GM18909 (cell line): ENCODE measurements at regions not wholly inside any gene's neighbourhood (a gene's known extent, or its start where the extent isn't known, plus 50 kb on each side); places are given as distances from the start of the nearest gene placed in this dataset.

Experiments used
- ATAC-seq: cut with Tn5 transposase; IDR thresholded peaks from one replicate; pipeline ENCODE4 v1.9.1; 2021; ENCODE audit warnings: mild to moderate bottlenecking; ENCODE audit not compliant: unreplicated experiment, poor library complexity

DNA sequence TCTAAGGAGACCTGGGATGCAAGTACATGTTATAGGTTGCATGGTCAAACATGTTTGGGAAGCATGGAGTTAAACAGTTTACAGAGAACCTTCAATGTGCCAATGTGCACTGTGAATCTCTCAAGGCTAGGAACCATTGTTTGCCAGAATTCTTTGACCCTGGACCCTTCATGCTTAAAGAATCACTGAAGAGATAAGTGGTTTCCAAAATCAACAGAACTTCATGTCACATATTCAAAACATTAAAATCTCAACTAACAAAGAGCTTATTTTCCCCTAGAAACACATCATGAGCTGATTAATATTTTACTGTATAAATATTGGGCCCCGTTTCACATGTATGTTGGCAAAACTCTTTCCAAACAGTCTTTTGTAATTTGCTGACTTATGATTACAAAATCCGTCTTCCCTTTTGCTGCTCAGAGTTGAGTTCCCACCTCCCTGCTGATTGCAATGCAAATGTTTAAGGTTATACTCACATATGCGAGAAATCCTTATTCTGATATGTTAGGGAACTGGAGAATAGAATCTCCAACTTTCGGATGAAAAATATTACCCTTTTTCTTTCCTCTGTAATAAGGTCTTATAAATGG is 380.2 kb downstream of the DIPK2A start:
- ATAC-seq: no peak

DNA sequence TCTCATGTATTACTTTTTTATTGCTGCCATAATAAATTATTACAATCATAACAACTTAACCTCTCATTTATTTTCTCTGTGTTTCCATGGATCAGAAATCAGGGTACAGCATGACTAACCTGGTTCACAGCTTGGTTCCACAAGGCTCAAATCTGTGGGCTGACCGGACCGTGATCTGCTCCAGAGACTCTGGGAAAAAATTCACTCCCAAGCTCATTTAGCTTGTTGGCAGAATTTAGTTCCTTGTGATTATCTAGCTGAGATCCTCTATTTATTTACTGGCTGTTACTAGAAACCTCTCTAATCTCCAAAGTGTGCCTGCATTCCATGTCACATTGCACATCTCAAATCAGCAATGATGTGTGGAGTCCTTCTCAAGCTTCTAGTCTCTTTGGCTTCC is 386.6 kb downstream of the DIPK2A start:
- no peak for ATAC-seq

DNA sequence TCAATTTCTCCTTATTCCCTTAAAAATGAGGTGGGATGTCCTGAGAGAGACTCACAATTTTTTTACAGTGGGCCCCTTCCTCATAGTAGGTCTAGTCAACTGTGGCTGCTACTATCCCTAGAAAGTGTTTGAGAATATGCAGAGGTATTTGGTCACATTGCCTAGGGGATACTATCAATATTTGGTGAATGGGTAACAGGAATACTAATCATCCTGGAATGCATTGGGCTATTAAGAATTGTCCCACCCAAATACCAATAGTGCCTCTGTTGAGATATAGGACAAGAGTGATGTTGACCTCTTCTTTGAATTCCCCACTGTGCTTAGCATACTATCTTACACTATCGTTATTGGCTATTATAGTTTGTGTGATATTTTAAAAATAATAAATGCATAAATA is 389.4 kb downstream of the DIPK2A start:
- no peak for ATAC-seq

DNA sequence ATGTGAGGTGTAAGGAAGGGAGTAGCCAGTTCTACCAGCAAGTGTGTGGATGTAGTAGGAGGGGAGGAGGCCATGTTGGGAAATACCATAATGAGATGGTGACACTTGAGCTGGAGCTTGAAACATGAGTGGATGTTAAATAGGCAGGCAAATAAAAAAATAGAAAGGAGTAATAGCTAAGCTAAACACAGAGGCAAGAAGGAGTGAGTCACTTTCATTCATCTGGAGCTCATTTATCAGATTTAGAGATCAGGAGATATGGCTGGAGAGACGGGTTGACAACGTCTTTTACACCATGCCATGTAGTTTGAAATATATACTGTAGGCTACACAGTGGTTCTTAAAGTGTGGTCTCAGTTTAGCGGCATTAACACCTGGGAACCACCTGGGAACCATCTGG is 390.5 kb downstream of the DIPK2A start:
- ATAC-seq: no peak

DNA sequence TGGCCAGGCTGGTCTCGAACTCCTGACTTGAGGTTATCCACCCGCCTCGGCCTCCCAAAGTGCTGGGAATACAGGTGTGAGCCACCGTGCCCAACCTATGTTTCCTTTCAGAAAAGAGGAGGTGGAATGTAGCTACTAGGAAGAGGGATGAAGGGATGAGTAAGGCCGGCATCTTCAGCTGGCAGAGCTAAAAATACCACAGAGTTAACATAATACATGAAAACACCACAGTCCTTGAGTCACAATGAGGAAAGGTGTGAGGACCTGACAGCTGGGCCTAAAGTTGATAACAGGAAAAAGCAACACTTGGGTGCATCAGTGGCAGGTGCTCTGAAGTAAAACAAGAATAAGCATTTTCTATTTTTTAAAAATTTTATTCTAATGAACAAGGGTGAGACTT is 392.2 kb downstream of the DIPK2A start:
- ATAC-seq: no peak

DNA sequence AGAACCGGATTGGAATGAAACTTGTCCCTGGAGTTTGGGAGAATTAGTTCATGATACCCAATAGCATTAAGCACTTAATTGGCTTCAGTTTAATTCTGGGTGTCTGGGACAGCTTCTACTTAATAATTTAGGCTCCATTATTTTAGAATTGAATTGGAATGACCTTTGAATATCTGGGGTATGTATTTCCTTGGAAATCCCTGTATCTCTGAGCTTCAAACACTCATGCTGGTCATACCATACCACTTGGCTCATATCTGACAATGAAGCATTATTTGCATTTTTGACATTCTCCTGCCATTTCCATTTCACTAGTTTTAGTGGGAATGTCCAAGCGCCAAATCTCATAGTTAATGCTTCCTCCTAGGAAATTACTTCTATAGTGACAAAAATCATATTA is 393.1 kb downstream of the DIPK2A start:
- no peak for ATAC-seq

DNA sequence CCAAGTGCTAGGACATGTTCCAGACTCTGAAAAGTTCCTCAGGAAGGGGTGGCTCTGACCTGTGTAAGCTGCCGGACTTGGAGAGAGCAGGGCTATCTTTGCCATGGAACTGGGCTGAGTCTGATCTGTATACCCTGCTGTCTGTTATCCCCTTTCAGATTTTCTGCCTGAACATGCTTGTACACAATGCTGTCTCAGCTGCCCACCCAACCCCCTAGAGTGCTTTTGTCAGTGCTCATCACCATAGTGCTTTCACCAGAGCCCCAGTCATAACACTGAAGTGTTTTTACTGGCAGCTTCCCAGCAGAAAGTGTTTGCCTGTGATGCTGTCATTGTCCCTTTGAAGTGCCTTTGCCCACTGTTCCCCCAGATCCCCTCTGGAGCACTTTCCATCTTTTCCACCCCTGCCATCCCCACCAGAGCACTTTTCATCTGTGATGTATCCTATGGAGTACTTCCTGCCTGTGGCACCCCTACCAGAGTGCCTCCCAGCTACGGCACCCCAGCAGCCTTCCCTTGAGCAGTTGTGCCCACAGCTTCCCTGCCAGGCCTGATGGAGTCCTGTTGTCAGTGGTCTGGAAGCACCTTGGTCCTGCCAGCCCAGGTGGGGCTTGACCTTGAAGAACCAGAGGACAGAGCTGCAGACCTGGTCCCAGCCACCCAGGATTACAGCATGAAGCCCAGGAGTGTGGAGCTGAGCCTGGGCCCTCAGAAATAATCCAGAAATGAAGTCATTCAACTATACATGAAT is 397.7 kb downstream of the DIPK2A start:
- ATAC-seq: no peak

DNA sequence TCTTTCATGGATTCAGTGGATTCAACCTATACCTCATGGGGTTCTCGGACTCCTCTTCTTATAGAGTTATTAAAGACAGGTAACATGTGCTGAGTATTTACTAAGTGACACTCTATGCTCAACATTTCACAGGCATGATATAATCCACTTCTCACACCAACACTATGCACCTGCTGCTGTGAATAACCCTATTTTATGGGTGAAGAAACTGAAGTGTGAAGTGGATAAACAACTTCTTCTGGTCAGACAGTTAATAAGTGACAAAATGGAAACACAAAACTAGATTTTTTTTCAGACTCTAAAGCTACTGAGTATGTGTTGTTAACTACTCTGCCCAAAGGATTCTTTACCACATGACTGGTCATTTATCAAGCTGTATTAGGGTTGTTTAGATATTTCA is 403.5 kb downstream of the DIPK2A start:
- ATAC-seq: no peak

DNA sequence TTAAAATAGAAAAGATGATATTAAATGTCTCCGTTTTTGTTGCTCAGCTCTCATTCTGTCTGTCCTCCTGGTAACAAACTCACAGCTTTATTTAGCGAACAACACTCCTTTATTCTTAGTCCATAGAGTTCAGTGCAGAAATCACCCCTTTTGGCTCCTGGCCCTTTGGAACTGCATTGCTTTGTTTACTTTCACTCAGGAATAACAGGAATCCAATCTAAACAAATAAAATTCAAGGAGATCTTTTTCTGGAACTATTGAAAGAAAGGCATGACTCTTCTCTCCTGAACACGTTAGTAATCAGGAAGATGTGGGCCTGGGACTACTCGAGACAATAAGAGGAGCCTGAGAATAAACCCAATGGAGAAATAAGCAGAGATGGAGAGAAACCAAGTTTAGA is 409.2 kb downstream of the DIPK2A start:
- no peak for ATAC-seq

DNA sequence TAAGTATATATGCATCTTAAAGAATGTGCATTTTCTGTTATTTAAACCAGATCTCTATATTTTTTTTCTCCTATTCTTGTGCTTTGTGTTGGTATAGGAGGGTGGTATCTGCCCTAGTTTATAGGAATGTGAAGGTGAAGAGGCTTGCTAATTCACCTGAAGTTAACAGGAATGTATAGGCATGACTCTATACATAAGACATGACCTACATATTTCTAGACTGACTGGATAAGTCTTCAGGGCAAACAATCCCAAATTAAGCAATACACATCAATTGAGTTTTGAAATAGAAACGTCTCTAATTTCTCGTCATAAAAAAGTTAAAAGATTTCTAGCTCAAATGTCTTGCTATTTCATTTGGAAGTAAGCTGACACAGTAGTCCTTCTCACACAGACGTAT is 410.0 kb downstream of the DIPK2A start:
- ATAC-seq: no peak

DNA sequence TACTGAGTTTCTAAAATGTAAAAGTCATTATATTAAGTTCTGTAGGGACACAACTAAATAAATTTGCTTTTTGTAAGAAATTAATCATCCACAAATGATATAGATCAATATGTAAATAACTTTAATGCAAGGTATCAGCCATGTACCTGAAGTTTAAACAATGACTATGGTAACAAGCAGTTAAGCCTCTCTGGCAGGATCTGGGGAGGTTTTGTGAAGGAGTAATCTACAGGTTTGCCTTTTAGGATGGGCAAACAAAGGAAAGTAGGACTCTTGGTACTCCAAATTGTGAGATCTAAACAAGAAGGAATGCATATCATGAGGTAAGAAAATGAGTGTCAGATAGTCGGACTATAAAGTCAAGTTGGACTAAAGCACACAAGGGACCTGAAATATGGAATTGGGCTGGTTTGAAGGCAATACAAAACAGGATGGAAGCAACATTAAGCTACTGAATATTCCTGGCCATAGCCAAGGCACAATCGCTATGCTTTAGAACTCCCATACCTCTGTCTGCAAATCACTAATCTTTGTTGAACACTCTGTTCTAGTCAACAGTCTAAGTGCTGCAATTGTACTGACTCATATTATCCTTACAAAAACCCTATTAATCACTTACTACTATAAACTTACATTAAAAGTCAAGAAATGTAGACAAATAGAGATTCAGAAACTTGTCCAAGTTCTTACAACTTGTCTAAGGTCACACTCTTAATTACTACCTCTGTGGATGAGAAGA is 412.8 kb downstream of the DIPK2A start:
- ATAC-seq: no peak

DNA sequence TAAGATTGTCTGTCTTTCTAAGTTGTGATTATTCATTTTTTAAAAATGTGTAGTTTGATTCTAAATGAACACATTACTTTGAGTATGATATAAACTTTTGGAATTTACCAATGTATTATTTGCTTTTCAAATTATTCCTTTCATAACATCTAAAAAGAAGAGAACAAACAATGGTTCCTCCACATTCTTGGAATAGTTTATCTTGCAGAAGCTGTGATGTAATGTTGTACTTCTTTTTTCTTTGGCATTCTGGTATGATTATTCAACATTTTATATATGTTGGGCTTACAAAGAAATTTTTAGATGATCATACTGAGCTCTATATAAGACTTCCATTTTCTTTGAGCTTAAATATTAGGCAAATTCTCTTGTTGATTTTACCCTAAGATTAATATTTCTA is 419.2 kb downstream of the DIPK2A start:
- ATAC-seq: no peak

DNA sequence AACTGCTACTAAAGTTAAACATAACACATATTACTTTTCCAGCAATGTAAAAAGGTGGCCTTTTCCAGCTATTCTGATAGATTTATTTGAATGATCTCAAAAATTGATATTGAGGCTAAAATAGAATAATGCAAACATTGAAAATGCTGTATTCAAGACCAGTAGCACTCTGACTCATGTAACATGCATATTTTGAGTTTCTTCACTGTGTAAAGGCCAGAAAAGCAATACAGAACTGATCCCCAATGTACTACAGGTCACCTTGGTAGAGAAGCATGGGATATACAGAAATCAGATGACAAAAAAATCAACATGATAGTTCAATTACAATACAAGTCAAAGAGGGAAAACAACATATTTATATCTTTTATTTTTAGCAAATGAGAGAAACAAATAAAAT is 419.6 kb downstream of the DIPK2A start:
- no peak for ATAC-seq

DNA sequence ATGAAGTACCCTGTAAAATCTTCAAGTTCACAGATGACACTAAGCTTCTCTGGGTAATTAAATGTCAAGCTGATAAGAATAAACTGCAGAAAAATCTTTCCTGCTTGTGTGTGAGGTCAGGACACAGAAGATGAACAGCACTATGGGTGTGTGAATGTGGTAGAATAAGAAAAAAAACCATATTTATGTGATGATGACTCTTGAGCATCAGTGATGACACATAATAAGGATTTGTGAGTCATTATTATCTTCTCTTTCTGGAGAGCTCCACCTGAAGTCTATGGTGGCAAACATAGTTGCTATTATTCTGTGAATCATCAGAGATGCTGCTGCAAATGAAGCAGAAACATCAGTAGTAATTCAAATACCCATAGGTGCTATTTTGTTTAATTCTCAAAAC is 422.4 kb downstream of the DIPK2A start:
- ATAC-seq: no peak

DNA sequence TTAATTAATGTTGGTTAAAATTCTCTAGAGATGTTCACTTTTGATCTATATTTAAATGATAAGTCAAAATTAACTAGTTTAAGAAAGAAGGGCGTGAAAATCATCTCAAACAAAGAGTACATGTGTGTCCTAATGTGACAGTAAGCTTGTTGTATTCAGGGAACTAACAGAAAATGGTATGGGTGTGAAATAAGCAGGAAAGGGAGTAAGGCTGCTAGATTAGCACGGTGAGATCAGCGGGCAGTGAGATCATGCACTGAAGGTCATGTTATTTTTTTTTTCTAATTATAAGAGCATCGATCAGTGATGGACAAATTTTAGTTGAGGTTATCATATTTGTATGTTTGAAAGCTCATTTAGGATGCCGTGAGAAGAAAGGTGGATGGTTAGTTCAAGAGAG is 430.8 kb downstream of the DIPK2A start:
- no peak for ATAC-seq

DNA sequence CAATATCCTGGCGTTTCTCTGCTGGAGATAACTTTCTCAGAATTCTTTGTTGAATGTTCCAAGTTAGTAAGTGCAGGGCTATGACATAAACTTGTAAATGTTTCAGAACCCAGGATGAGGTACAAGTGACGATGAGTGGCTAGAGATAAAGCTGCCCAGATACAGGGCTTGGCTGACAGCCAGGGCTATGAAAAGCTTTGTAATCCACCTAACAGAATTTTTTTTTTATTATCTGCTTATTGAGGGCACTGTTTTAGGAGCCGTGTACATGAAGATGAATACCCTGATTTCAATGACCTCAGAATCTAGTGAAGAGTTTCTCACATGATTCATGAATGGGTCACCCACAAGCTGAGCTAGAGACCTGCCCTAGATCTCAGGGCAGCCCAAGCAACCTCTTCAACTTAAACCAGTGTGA is 431.4 kb downstream of the DIPK2A start:
- ATAC-seq: no peak

DNA sequence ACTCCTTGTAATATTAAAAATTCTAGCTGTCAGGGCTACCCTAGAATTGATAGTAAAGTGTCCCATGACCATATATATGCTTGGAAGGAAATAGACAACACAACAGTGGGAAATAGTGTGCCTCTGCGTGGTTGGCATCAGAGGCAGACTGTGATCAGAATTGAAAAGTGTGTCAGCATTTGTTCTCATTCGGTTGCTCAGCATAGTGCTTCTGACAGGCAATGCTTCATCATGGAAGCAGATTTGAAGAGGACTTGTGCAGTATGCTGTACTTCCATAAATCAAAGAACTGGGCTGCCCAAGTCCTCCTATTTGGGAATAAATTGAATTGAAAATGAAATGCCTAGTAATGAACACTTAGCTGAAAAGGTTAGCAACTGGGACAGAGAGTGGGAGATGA is 435.7 kb downstream of the DIPK2A start:
- no peak for ATAC-seq

DNA sequence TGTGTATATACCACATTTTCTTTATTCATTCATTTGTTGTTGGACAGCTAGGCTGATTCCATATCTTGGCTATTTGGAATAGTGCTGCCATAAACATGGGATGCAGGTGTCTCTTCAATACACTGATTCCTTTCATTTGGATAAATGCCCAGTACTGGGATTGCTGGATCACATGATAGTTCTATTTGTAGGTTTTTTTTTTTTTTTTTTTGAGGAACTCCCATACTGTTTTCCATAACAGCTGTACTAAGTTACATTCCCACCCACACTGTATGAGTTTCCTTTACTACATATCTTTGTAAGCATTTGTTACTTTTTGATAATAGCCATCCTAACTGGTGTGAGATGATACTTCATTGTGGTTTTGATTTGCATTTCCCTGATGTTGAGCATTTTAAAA is 437.7 kb downstream of the DIPK2A start:
- ATAC-seq: no peak

DNA sequence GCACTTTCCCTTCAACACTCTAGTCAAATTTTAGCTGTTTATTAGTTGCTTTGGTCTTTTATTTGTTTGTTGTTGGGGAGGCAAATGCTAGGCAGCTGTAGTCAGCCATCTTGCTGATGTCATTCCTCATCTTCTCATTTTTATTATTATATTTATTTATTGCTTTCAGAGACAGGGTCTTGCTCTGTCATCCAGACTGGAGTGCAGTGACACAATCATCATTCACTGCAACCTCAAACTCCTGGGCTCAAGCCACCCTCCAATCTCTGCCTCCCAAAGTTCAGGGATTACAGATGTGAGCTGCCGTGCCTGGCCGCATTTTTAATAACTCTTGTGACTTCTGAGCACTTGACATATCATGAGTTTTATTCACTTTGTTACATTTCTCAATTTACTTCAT is 441.4 kb downstream of the DIPK2A start:
- no peak for ATAC-seq

DNA sequence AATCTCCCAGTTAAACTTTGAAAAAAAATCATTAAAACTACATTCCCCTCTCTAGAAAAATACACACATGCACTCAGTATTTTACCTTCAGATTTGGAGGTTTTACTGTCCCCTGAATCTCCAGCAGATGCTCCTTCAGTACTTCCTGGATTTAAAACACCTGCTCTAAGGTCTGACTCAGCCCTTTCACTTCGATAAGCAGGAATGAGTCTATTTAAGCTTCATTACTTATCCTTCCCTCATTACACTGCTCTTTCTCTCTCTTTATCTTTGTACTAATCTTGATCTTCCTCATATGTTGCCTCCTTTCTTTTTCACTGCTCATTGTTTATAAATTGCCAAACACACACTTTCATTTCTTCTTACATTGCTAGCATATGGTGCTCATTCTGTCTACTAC is 443.9 kb downstream of the DIPK2A start:
- ATAC-seq: no peak

DNA sequence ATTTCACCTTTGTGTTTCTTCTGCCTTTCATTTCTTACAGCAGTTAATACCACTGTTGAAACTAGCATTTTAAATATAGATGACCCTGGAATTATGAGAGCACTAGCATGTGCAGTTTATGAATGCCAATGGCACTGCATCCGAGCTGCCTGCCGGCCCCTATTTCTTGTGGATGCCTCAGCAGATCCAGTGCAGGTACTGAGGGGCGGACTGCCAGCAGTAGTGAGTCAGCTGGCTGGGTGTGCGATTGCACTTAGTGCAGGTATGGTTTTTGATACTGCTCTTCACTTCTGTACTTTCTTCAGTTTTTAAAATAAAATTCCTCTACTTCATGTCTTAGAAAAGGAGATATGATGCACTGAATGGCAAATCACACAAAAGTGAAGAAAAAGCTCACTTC is 453.0 kb downstream of the DIPK2A start:
- no peak for ATAC-seq

DNA sequence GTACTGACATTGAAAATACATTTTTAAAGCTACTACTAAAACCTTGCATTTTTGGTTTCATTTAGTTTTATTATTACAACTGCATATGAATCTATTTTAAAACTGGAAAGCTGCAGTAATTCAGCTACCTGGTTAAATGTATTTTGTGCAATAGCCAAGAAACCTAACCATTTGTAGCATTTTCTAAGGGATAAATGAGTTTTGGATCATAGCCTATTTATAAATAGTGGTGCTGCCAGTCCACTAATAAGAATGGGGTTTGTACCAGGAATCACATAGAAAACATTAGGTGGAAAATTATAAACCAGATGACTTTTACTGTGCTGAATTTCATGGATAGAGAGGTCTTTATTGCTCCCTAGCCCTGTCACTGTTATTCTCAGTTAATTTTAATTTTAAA is 454.7 kb downstream of the DIPK2A start:
- ATAC-seq: no peak
